PC-3 (cell line): ENCODE measurements at regions not wholly inside any gene's neighbourhood (a gene's known extent, or its start where the extent isn't known, plus 50 kb on each side); places are given as distances from the start of the nearest gene placed in this dataset.

Experiments used
- CTCF ChIP-seq: fragments of 300-600 bp; sonication (generic); conservative IDR thresholded peaks from 2 replicates; pipeline ENCODE4 v1.5.1; 2017; ENCODE audit warnings: antibody characterized with exemption, low read depth, mild to moderate bottlenecking, low read length
- EZH2 ChIP-seq: fragments of 300-600 bp; sonication (generic); IDR thresholded peaks from one replicate; pipeline ENCODE4 v1.6.1; 2017; ENCODE audit warnings: antibody characterized with exemption, mild to moderate bottlenecking, low read length; ENCODE audit not compliant: unreplicated experiment

- TF ChIP-seq CTCF (no peak), EZH2 (no peak)
These were observed 144.8 kb downstream of the MACROH2A1 start for GRCh38 chr5:135254183-135254582.
